ENCODE measurements at regions not wholly inside any gene's neighbourhood (a gene's known extent, or its start where the extent isn't known, plus 50 kb on each side); places are given as distances from the start of the nearest gene placed in this dataset.

- DNase-seq = no peak
Observed at GRCh38 chr12:24255920-24256665, 306.6 kb upstream of the SOX5 start.

GRCh38 chr12:24252602-24253001, 303.1 kb upstream of the SOX5 start:
- DNase-seq = peak; percentile 69

- DNase-seq = no peak
Observed at GRCh38 chr12:24246934-24247333, 297.5 kb upstream of the SOX5 start.

GRCh38 chr12:24246376-24246775, 296.9 kb upstream of the SOX5 start:
- DNase-seq = no peak

- DNase-seq = no peak
Observed at GRCh38 chr12:24244801-24245200, 295.3 kb upstream of the SOX5 start.

GRCh38 chr12:24244231-24244630, 294.8 kb upstream of the SOX5 start:
- DNase-seq = no peak

- DNase-seq = no peak
Observed at GRCh38 chr12:24240707-24241106, 291.2 kb upstream of the SOX5 start.

GRCh38 chr12:24233519-24234246, 284.2 kb upstream of the SOX5 start:
- DNase-seq = no peak

GRCh38 chr12:24232531-24232930, 283.1 kb upstream of the SOX5 start:
- no peak for DNase-seq

- DNase-seq = no peak
Observed at GRCh38 chr12:24231298-24231697, 281.8 kb upstream of the SOX5 start.

- no peak for DNase-seq
Observed at GRCh38 chr12:24230061-24230701, 280.7 kb upstream of the SOX5 start.

GRCh38 chr12:24229031-24229700, 279.7 kb upstream of the SOX5 start:
- DNase-seq = no peak

- DNase-seq = no peak
Observed at GRCh38 chr12:24228371-24228770, 278.9 kb upstream of the SOX5 start.

- no peak for DNase-seq
Observed at GRCh38 chr12:24227551-24227950, 278.1 kb upstream of the SOX5 start.

GRCh38 chr12:24226745-24227350, 277.4 kb upstream of the SOX5 start:
- DNase-seq = no peak

GRCh38 chr12:24224401-24224800, 274.9 kb upstream of the SOX5 start:
- DNase-seq = no peak

- DNase-seq = no peak
Observed at GRCh38 chr12:24223926-24224325, 274.5 kb upstream of the SOX5 start.

- no peak for DNase-seq
Observed at GRCh38 chr12:24222968-24223367, 273.5 kb upstream of the SOX5 start.

- peak; percentile 56 for DNase-seq
Observed at GRCh38 chr12:24212496-24212895, 263.0 kb upstream of the SOX5 start.

GRCh38 chr12:24206621-24207020, 257.2 kb upstream of the SOX5 start:
- peak; percentile 5 for DNase-seq

- DNase-seq = no peak
Observed at GRCh38 chr12:24201258-24201970, 251.9 kb upstream of the SOX5 start.

GRCh38 chr12:24200010-24200409, 250.5 kb upstream of the SOX5 start:
- DNase-seq = no peak
